Left lung (tissue), 4 donors: ENCODE measurements at regions not wholly inside any gene's neighbourhood (a gene's known extent, or its start where the extent isn't known, plus 50 kb on each side); places are given as distances from the start of the nearest gene placed in this dataset.
"Not testable (repeated sequence)": the region's sequence is repeated elsewhere in the genome, so short reads cannot be mapped to it uniquely, and the experiment has no call there.

Experiments
- ATAC-seq: fragments of 200-7000 bp; cut with Tn5 transposase; one replicate; pipeline ENCODE4 v1.9.1; 2020; ENCODE audit warnings: moderate library complexity
- DNase-seq, 4 donors: peaks; one replicate each; pipeline ENCODE4 v3.0.0-alpha.2; 2013 to 2020
- H3K27ac ChIP-seq, 2 donors: fragments of 200-600 bp; sonication (generic) in 1 of 2; one replicate each; pipeline versions ENCODE4 v1.5.0 to v1.8.0; 2020 to 2021
- H3K27me3 ChIP-seq, 2 donors: fragments of 200-600 bp; sonication (generic) in 1 of 2; one replicate each; pipeline versions ENCODE4 v1.5.0 to v1.8.0; 2020 to 2021
- H3K36me3 ChIP-seq, 2 donors: fragments of 200-600 bp; sonication (generic) in 1 of 2; one replicate each; pipeline versions ENCODE4 v1.5.0 to v1.8.0; 2020 to 2021
- H3K4me1 ChIP-seq, 2 donors: fragments of 200-600 bp; one replicate each; pipeline ENCODE4 v1.8.0; 2021
- H3K4me3 ChIP-seq, 2 donors: fragments of 200-600 bp; sonication (generic) in 1 of 2; one replicate each; pipeline versions ENCODE4 v1.5.0 to v1.8.0; 2020 to 2021; ENCODE audit warnings: mild to moderate bottlenecking in 1 of 2
- H3K9me3 ChIP-seq, 2 donors: fragments of 200-600 bp; sonication (generic) in 1 of 2; one replicate each; pipeline versions ENCODE4 v1.5.0 to v1.8.0; 2020 to 2021
- intact Hi-C, 2 donors: fragments of 100-400 bp; cut with DNase I; formaldehyde crosslinking; loops; one replicate each; pipeline versions ENCODE4 v1.11.2 to v1.14.2; 2022
- TF ChIP-seq, protein P1 (sequence below), 2 donors: fragments of 200-600 bp; sonication (generic) in 1 of 2; IDR thresholded peaks; one replicate each; pipeline versions ENCODE4 v1.5.0 to v1.8.0; 2021; ENCODE audit warnings: antibody characterized with exemption in 2 of 2
- donor health status: DM: no; HTN: yes; CAD: no.
- donor health status: DM: no; HTN: no; CAD: no.

DNA sequence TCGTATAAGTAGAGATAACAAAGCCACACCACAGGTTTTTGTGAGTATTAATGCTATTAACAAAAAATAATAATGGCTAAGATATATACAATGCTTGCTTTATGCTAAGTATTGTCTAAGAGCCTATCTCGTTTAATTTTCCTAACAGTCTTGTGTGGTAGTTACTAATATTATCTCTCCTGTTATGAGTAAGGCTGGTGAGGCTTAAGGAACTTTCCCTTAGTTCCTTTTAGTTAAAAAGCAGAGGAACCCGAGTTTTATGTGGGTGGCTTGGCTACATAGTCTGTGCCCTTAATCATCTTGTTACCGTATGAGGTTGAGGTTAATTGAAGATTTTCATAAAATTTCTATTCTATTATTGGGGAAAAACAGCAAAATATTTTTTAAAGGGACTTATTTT, 218.4 kb downstream of the SOX2 start:
- intact Hi-C loops, result no loop called here
- ATAC-seq, result no peak
- TF ChIP-seq, protein P1, sequence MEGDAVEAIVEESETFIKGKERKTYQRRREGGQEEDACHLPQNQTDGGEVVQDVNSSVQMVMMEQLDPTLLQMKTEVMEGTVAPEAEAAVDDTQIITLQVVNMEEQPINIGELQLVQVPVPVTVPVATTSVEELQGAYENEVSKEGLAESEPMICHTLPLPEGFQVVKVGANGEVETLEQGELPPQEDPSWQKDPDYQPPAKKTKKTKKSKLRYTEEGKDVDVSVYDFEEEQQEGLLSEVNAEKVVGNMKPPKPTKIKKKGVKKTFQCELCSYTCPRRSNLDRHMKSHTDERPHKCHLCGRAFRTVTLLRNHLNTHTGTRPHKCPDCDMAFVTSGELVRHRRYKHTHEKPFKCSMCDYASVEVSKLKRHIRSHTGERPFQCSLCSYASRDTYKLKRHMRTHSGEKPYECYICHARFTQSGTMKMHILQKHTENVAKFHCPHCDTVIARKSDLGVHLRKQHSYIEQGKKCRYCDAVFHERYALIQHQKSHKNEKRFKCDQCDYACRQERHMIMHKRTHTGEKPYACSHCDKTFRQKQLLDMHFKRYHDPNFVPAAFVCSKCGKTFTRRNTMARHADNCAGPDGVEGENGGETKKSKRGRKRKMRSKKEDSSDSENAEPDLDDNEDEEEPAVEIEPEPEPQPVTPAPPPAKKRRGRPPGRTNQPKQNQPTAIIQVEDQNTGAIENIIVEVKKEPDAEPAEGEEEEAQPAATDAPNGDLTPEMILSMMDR (IDR thresholded peaks at IDR 0.05), result no peak
- no peak for DNase-seq
- no peak overlapping the region for H3K4me3 ChIP-seq
- H3K9me3 ChIP-seq, result peaks cover 0 to 20% of the 10 kb centered on the region in 2 donors
- H3K36me3 ChIP-seq, result no peaks in the 10 kb centered on the region
- no peaks in the 10 kb centered on the region for H3K27me3 ChIP-seq
- no peak overlapping the region for H3K27ac ChIP-seq
- no peaks in the 10 kb centered on the region for H3K4me1 ChIP-seq

DNA sequence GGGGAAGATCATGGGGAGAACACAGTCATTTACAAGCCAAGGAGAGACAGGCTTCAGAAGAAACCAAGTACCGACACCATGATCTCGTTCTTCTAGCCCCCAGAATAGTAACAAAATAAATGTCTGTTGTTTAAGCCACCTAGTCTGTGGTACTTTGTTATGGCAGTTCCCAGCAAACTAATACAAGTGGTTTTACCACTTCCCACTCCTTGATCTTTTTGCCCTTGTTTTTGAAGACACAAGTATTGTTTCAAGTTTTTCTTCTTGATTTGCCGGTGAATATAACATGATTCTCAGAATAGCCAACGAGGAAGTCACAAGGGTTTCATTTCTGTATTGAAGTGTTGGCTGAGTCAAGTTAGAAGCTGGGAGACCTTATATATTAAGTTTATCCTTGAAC, 220.3 kb downstream of the SOX2 start:
- intact Hi-C loops, result no loop called here
- Histone ChIP-seq H3K4me3 (no peak overlapping the region), H3K9me3 (peaks cover 0 to 9% of the 10 kb centered on the region in 2 donors), H3K4me1 (no peaks in the 10 kb centered on the region), H3K36me3 (no peaks in the 10 kb centered on the region), H3K27me3 (no peaks in the 10 kb centered on the region), H3K27ac (no peak overlapping the region)
- no peak for DNase-seq
- TF ChIP-seq, protein P1 (IDR thresholded peaks at IDR 0.05), result no peak
- ATAC-seq, result no peak

DNA sequence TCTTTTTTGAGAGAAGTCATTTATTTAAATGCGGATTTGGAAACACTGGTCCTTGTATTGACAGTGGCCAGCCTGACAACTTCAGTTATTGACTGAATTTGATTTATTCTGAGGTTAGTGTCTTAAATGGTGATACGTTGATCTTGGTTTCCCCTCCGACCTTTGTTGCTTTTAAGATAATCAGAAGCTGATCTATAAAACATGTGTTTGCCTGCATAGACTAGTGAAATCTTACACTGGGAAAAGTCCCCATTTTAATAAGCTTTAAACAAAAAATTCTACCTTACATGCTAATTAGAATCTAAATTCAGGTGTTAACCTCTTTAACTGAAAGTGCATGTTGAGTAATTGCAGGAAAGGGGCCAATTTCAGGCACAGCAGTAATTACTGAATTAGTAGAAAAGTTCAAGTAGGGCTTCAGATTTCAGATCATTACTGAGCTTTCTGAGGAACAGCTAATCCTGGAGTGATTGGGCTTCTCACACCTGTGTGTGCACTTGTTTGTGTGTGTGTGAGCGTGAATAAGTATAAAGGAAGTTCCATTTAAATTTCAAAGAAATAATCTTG, 221.4 kb downstream of the SOX2 start:
- intact Hi-C loops, result no loop called here
- H3K27me3 ChIP-seq, result no peaks in the 10 kb centered on the region
- peaks cover 0 to 6% of the 10 kb centered on the region in 2 donors for H3K9me3 ChIP-seq
- no peak overlapping the region for H3K4me3 ChIP-seq
- DNase-seq (no peak), ATAC-seq (no peak)
- no peaks in the 10 kb centered on the region for H3K4me1 ChIP-seq
- TF ChIP-seq, protein P1 (IDR thresholded peaks at IDR 0.05), result no peak
- no peaks in the 10 kb centered on the region for H3K36me3 ChIP-seq
- H3K27ac ChIP-seq, result no peak overlapping the region

DNA sequence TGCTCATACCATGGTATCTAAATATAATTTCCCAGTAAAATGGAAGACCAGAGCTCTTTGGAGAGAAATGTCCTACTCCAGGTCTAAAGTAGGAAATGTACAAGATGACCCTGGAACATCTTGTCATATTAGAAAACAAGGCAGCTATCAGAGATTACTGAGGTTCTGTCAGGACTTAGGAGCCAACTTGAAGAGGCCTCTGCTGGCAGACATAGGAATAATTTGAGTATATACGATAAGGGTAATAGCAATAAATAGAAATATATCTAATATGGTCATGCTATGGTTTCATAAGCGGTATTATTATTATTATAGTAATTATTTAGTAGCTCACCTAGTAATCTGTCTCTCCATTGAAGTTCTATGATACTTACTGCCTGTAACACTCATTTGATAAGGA, 224.2 kb downstream of the SOX2 start:
- H3K4me1 ChIP-seq, result no peaks in the 10 kb centered on the region
- no peaks in the 10 kb centered on the region for H3K36me3 ChIP-seq
- no peaks in the 10 kb centered on the region for H3K9me3 ChIP-seq
- no peaks in the 10 kb centered on the region for H3K27me3 ChIP-seq
- ATAC-seq (no peak), DNase-seq (no peak)
- no peak overlapping the region for H3K4me3 ChIP-seq
- H3K27ac ChIP-seq, result no peak overlapping the region
- intact Hi-C loops, result no loop called here
- TF ChIP-seq, protein P1 (IDR thresholded peaks at IDR 0.05), result no peak

DNA sequence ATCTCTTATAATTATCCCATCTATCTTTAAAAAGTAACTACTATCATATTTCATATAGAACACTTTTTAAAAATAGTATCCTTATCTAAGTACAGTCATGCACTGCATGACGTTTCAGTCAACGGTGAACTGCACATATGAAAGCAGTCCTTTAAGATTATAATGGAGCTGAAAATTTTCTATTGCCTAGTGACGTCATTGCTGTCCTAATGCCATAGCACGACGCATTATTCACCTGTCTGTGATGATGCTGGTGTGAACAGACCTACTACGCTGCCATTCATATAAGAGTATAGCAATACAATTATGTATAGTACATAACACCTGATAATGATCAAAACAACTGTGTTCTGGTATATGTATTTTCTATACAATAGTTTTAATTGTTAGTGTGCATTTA, 225.0 kb downstream of the SOX2 start:
- no peak for ATAC-seq
- intact Hi-C loops, result no loop called here
- Histone ChIP-seq H3K27ac (no peak overlapping the region), H3K4me3 (no peak overlapping the region), H3K36me3 (no peaks in the 10 kb centered on the region), H3K9me3 (no peaks in the 10 kb centered on the region), H3K4me1 (no peaks in the 10 kb centered on the region), H3K27me3 (no peaks in the 10 kb centered on the region)
- TF ChIP-seq, protein P1 (IDR thresholded peaks at IDR 0.05), result no peak
- DNase-seq, result no peak

DNA sequence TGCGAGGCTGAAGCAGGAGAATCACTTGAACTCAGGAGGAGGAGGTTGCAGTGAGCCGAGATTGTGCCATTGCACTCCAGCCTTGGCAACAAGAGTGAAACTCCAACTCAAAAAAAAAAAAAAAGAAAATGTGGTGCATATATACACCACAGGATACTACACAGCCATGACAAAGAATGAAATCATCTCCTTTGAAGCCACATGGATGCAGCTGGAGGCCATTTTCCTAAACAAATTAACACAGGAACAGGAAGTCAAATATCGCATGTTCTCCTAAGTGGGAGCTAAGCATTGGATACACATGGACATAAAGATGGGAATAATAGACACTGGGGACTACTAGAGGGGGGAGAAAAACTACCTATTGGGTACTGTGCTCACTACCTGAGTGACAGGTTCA, 226.9 kb downstream of the SOX2 start:
- H3K27me3 ChIP-seq, H3K9me3 ChIP-seq, DNase-seq, H3K27ac ChIP-seq, H3K4me1 ChIP-seq, intact Hi-C loops, H3K4me3 ChIP-seq, H3K36me3 ChIP-seq, ATAC-seq: not testable (repeated sequence)
